ENCODE measurements at regions not wholly inside any gene's neighbourhood (a gene's known extent, or its start where the extent isn't known, plus 50 kb on each side); places are given as distances from the start of the nearest gene placed in this dataset.
"Not testable (repeated sequence)": the region's sequence is repeated elsewhere in the genome, so short reads cannot be mapped to it uniquely, and the experiment has no call there.

DNA sequence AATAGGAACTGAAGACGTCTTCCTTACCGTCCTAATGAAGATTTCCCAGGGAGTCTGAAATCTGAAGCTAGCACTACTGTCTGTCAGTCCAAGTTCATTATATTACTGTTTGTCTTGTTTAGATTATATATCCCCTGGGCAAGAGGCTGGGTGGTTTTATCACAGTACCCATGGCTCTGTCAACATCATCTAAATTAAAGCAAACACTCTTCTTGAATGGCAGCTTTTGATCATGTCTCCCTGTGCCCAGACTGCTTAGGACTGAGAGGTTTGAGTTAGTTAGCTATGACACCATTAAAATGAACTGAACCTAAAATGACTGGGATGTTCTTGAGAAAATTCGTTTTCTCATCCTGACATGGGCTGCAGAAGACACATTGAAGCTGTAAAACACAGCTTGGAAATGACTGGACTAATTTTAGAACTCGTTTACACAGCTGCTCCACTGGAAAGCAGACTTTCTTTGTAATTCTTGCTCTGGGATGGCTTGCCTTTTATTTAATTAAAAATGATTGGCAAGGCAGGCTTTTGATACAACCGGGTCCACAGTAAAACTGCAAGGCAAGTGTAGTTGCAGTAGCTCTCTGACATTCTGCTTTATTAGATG is 243.5 kb downstream of the MFSD1 start:
- TF ChIP-seq, protein P1, sequence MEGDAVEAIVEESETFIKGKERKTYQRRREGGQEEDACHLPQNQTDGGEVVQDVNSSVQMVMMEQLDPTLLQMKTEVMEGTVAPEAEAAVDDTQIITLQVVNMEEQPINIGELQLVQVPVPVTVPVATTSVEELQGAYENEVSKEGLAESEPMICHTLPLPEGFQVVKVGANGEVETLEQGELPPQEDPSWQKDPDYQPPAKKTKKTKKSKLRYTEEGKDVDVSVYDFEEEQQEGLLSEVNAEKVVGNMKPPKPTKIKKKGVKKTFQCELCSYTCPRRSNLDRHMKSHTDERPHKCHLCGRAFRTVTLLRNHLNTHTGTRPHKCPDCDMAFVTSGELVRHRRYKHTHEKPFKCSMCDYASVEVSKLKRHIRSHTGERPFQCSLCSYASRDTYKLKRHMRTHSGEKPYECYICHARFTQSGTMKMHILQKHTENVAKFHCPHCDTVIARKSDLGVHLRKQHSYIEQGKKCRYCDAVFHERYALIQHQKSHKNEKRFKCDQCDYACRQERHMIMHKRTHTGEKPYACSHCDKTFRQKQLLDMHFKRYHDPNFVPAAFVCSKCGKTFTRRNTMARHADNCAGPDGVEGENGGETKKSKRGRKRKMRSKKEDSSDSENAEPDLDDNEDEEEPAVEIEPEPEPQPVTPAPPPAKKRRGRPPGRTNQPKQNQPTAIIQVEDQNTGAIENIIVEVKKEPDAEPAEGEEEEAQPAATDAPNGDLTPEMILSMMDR (conservative IDR thresholded peaks at IDR 0.05; ENCODE audit: control insufficient read depth, insufficient read depth, low read depth, low read length) = no peak
- DNase-seq (ENCODE audit: low read depth) = no peak
- H3K4me3 ChIP-seq (ENCODE audit: control insufficient read depth, low read depth, low read length) = no peak overlapping the region

DNA sequence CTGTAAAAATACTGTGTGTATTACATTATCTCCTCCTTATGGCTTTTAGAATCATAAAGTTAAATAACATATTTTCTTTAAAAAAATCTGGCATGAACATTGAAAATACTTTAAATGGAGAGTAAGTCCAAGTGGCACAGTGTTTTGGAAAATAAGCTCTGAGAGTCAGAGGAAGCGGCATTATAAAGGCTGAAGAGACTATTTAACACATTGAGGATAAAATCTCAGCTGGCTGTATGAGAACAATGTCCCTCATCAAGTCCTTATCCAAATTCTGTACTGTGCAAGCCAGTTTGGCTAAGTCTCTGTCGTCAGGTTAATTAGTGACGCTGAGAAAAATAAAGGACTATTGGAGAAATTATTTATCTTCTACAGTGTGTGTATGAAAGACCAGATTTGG is 245.5 kb downstream of the MFSD1 start:
- no peak overlapping the region for H3K4me3 ChIP-seq (ENCODE audit: control insufficient read depth, low read depth, low read length)
- DNase-seq (ENCODE audit: low read depth) = no peak
- TF ChIP-seq, protein P1 (conservative IDR thresholded peaks at IDR 0.05; ENCODE audit: control insufficient read depth, insufficient read depth, low read depth, low read length) = no peak

DNA sequence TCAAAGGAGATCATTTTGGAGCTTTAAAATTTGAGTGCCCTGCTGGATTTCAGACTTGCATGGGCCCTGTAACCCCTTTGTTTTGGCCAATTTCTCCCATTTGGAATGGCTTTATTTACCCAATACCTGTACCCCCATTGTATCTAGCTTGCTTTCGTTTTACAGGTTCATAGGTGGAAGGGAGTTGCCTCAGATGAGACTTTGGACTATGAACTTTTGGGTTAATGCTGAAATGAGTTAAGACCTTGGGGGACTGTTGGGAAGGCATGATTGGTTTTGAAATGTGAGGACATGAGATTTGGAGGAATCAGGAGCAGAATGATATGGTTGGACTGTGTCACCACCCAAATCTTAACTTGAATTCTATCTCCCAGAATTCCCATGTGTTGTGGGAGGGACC is 250.6 kb downstream of the MFSD1 start:
- H3K4me3 ChIP-seq (ENCODE audit: control insufficient read depth, low read depth, low read length); DNase-seq (ENCODE audit: low read depth): not testable (repeated sequence)

DNA sequence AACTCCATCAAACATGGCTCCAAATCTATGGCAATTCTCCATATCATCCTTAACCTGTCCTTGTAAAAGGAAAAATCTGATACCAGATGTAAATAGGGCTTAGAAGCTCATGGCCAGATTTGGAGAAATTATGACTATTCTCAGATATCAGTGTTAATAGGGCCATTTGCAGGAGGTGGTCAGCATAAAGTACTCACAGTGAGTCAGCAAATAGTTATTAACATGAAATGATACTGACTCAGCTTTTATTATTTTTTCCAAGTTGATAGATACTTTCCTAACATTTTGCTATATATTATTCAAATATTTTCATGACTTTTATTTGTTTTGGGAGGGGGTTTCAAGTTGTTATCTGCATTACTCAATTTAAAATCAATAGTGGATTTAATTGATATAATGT is 255.8 kb downstream of the MFSD1 start:
- peak; percentile 4 for DNase-seq (ENCODE audit: low read depth)
- TF ChIP-seq, protein P1 (conservative IDR thresholded peaks at IDR 0.05; ENCODE audit: control insufficient read depth, insufficient read depth, low read depth, low read length) = no peak

DNA sequence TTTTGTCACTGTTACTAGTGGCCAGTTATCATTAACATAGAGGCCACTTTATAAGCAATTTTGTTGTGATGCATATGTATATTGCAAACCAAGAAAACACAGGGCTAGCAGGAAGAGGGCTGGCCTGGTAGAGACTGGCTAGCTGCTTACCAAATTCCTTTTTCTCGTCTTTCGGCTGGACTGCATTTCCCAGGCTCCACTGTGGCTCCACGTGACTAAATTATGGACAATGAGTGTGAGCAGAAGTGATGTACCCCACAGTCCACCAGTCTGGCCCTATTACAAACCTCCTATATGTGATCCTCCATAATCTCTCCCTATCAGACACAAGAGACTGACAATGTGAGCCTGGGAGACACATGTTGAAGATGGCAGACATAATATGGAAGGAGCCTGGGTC is 257.0 kb downstream of the MFSD1 start:
- DNase-seq (ENCODE audit: low read depth) = no peak
- no peak overlapping the region for H3K4me3 ChIP-seq (ENCODE audit: control insufficient read depth, low read depth, low read length)
- TF ChIP-seq, protein P1 (conservative IDR thresholded peaks at IDR 0.05; ENCODE audit: control insufficient read depth, insufficient read depth, low read depth, low read length) = no peak

More for the DNA sequence above, 255.8 kb downstream of the MFSD1 start:
- no peak overlapping the region for H3K4me3 ChIP-seq (ENCODE audit: control insufficient read depth, low read depth, low read length)

DNA sequence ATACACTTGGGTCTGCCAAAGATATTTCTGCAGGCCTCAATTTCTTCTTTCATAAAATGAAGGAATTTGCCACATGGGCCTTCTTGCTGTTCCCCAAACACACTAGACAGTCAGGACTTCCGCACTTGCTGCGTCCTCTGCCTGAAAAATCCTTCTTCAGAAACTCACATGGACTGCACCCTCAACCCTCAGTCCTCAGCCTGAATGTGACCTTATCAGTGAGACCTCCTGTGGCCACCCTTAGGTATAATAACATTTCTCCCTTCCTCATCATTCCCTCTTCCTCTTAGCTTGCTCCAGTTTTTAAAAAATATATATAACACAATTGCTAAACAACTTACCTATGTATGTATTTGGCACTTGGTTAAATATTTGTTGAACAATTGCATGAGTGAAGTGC is 257.5 kb downstream of the MFSD1 start:
- no peak overlapping the region for H3K4me3 ChIP-seq (ENCODE audit: control insufficient read depth, low read depth, low read length)
- TF ChIP-seq, protein P1 (conservative IDR thresholded peaks at IDR 0.05; ENCODE audit: control insufficient read depth, insufficient read depth, low read depth, low read length) = no peak
- DNase-seq (ENCODE audit: low read depth) = no peak

DNA sequence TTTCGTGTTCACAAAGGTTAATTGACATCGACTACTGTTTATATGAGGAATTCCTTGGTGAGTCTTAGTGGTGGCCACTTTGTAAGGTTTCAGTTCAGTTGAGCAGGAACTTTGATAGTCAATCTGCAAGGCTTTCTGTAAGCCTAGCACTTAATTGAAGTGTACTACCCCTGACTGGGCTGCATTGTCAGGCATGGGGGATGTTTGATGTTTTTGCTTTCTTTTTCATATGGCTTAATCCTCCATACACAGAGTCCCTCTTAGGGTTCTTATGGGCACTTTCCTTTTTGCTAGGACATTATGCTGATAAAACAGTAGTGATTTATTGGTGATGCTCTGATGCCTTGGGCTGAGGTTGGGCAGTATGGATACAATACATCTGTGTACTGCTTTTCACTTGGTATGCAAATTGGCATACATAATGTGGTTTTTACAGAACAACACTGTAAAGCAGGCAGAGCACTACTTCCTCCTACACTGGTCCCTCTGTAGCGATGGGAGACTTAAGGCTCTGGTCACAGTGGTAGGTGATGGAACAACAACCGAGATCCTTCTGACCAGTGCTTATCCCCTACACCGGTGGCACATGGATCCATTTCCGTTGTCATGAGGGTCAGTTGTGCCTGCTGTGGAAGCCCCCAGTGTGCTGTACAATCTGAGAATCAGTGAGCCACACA is 261.0 kb downstream of the MFSD1 start:
- no peak overlapping the region for H3K4me3 ChIP-seq (ENCODE audit: control insufficient read depth, low read depth, low read length)
- no peak for DNase-seq (ENCODE audit: low read depth)

More for the DNA sequence above, 261.0 kb downstream of the MFSD1 start:
- TF ChIP-seq, protein P1 (conservative IDR thresholded peaks at IDR 0.05; ENCODE audit: control insufficient read depth, insufficient read depth, low read depth, low read length) = no peak

Data from fibroblast of mammary gland (primary cell).